ENCODE measurements at regions not wholly inside any gene's neighbourhood (a gene's known extent, or its start where the extent isn't known, plus 50 kb on each side); places are given as distances from the start of the nearest gene placed in this dataset.

- no peak for DNase-seq (ENCODE audit: extremely low read depth, low read depth)
- TF ChIP-seq, protein P1, sequence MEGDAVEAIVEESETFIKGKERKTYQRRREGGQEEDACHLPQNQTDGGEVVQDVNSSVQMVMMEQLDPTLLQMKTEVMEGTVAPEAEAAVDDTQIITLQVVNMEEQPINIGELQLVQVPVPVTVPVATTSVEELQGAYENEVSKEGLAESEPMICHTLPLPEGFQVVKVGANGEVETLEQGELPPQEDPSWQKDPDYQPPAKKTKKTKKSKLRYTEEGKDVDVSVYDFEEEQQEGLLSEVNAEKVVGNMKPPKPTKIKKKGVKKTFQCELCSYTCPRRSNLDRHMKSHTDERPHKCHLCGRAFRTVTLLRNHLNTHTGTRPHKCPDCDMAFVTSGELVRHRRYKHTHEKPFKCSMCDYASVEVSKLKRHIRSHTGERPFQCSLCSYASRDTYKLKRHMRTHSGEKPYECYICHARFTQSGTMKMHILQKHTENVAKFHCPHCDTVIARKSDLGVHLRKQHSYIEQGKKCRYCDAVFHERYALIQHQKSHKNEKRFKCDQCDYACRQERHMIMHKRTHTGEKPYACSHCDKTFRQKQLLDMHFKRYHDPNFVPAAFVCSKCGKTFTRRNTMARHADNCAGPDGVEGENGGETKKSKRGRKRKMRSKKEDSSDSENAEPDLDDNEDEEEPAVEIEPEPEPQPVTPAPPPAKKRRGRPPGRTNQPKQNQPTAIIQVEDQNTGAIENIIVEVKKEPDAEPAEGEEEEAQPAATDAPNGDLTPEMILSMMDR (IDR thresholded peaks at IDR 0.05; ENCODE audit: low read depth, low read length, missing control alignments): no peak
- H3K4me3 ChIP-seq (replicated peaks; ENCODE audit: low read depth, low read length): no peak overlapping the region
These were observed 150.9 kb upstream of the ODAD2 start for GRCh38 chr10:28149746-28150145.

- no peak for DNase-seq (ENCODE audit: extremely low read depth, low read depth)
- no peak overlapping the region for H3K4me3 ChIP-seq (replicated peaks; ENCODE audit: low read depth, low read length)
- TF ChIP-seq, protein P1 (IDR thresholded peaks at IDR 0.05; ENCODE audit: low read depth, low read length, missing control alignments): no peak
These were observed 148.8 kb upstream of the ODAD2 start for GRCh38 chr10:28147706-28148105.

DNA sequence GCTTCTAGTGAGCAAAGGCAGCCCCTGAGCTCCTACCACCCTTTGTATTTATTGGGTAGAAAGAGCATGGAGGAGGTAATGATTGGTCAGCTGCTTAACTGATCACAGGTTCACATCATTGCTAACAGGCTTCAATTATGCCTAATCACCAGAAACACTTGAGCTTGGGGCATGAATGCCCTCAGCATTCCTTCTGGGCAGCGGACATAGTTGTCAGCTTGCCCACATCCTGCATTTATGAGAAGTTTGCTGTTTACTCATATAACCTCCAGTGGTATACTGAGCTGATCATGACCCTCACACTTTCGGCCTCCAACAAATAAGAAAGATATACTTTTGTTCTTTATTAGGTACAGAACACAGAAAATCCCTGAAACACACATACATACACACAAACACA is 140.3 kb upstream of the ODAD2 start:
- TF ChIP-seq, protein P1 (IDR thresholded peaks at IDR 0.05; ENCODE audit: low read depth, low read length, missing control alignments): no peak
- DNase-seq (ENCODE audit: extremely low read depth, low read depth): no peak
- no peak overlapping the region for H3K4me3 ChIP-seq (replicated peaks; ENCODE audit: low read depth, low read length)

DNA sequence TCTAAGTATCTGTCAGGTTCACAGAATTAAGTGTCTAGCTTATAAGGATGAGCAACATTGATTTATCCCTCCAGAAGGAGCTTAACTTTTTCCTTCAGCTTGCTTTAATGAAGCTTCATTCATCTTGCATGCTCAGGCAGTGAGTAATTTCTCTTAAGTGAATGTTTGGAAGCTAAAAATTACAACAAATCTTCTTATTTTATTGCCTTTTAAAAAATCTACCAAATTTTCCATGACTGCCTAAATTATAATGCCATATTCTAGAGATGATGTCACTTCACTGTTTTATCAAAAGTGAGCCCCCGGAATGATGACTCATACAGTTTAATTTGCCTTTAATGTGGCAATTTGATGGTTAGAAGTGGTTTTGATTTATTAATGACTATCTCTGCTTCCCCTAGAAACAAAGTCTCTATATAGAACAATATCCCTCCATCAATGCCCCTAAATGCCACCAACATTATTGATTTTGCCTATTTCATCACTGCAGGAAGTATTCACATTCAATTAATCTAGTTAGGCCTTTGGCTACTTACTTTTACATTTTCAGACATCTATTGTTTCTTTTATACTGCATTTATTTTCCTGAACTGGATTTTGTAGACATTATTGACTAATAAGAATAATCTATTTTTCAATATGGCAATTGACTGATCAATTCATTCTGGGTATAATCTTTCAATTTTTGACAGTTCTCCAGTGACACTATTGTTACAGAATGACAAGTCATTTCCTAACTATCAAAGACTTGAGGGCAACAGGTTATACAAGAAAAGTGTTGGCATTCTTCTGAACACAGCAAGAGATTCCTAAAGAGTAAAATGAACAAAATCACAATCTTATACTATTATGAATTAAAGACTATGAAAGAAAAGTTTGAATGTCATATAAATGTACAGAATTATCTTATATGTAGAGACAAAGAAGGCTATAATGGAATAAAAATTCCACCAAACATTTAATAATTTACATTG is 139.3 kb upstream of the ODAD2 start:
- no peak overlapping the region for H3K4me3 ChIP-seq (replicated peaks; ENCODE audit: low read depth, low read length)
- peak; percentile 66 for DNase-seq (ENCODE audit: extremely low read depth, low read depth)
- TF ChIP-seq, protein P1 (IDR thresholded peaks at IDR 0.05; ENCODE audit: low read depth, low read length, missing control alignments): no peak

DNA sequence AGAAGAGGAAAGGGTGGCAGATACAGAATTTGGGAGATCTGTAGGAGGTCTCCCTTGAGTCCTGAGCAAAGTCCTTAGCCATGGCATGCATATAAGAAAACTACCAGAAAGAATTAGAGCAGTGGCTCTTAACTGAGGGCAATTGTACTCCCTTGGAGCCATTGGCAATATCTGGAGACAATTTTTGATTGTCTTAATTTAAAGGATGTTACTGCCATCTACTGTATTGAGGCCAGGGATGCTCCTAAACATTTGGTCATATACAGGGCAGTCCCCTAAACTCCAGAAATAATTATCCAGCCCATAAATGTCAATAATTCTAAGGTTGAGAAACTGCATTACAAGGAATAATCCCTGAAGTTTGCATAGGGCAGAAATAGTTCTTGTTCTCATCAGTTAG is 136.4 kb upstream of the ODAD2 start:
- no peak overlapping the region for H3K4me3 ChIP-seq (replicated peaks; ENCODE audit: low read depth, low read length)
- TF ChIP-seq, protein P1 (IDR thresholded peaks at IDR 0.05; ENCODE audit: low read depth, low read length, missing control alignments): peak; percentile 2
- DNase-seq (ENCODE audit: extremely low read depth, low read depth): no peak

- TF ChIP-seq, protein P1 (IDR thresholded peaks at IDR 0.05; ENCODE audit: low read depth, low read length, missing control alignments): no peak
- H3K4me3 ChIP-seq (replicated peaks; ENCODE audit: low read depth, low read length): no peak overlapping the region
- DNase-seq (ENCODE audit: extremely low read depth, low read depth): no peak
These were observed 131.4 kb upstream of the ODAD2 start for GRCh38 chr10:28130267-28130666.

Data from HFF-Myc (cell line).